ENCODE measurements at regions not wholly inside any gene's neighbourhood (a gene's known extent, or its start where the extent isn't known, plus 50 kb on each side); places are given as distances from the start of the nearest gene placed in this dataset.

DNA sequence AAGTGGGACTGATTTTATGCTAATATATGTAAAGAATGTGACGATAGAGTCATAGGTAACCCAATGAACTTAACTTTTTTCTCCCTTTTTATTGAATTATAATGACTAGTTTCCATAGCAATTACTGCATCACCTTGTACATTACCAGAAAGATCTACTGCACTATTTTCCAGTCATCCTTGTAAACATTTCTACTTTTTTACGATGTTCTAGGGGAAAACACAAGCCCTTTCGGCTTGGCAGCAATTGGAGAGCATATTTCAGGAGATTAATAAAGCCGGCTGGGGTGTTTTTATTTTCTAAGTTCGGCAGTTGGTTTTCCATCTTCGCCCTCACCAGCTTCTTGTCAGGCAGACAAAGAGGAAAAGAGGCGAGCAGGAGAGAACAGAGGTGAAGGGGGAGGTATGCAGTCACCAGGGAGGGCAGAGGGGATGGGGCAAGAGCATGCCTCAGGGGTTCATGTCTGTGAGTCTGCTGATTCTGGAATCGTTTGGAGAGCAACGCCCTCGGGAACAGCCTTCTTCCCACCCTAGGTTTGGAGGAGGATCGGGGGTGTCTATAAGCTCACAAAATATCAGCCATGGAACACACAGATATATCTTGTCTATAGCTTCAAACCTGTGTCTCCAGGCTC is 476.4 kb downstream of the MIAT start:
- FAIRE-seq = peak; percentile 52
- Histone ChIP-seq H3K9ac (ENCODE audit: control insufficient read depth, extremely low read depth, insufficient read depth, low read length) (peak overlapping the region; percentile 69), H3K27ac (ENCODE audit: control insufficient read depth, insufficient read depth, low read length) (peak overlapping the region; percentile 88), H4K20me1 (ENCODE audit: control insufficient read depth, extremely low read depth, insufficient read depth, low read length) (no peaks in the 10 kb centered on the region), H3K27me3 (ENCODE audit: control insufficient read depth, extremely low read depth, insufficient read depth, low read length) (no peaks in the 10 kb centered on the region), H3K4me1 (ENCODE audit: control insufficient read depth, extremely low read depth, insufficient read depth, low read length) (peaks cover 37% of the 10 kb centered on the region), H2AFZ (ENCODE audit: control insufficient read depth, low read length) (peak overlapping the region; percentile 75), H3K9me3 (ENCODE audit: control insufficient read depth, low read depth, low read length) (peaks cover 6% of the 10 kb centered on the region), H3K9me1 (ENCODE audit: control insufficient read depth, extremely low read depth, insufficient read depth, low read length) (no peaks in the 10 kb centered on the region), H3K79me2 (ENCODE audit: control insufficient read depth, insufficient read depth, low read length) (no peaks in the 10 kb centered on the region), H3K4me2 (ENCODE audit: control insufficient read depth, extremely low read depth, insufficient read depth, low read depth, low read length) (peak overlapping the region; percentile 80), H3K4me3 (ENCODE audit: control insufficient read depth in 2 of 3, extremely low read depth in 1 of 3, insufficient read depth in 2 of 3, low read depth in 1 of 3, low read length in 3 of 3) (peak overlapping the region; percentile 4 to 43 (median 12)), H3K36me3 (ENCODE audit: control insufficient read depth in 2 of 2, extremely low read depth in 1 of 2, insufficient read depth in 2 of 2, low read length in 2 of 2) (no peaks in the 10 kb centered on the region)
- TF ChIP-seq, protein P1, sequence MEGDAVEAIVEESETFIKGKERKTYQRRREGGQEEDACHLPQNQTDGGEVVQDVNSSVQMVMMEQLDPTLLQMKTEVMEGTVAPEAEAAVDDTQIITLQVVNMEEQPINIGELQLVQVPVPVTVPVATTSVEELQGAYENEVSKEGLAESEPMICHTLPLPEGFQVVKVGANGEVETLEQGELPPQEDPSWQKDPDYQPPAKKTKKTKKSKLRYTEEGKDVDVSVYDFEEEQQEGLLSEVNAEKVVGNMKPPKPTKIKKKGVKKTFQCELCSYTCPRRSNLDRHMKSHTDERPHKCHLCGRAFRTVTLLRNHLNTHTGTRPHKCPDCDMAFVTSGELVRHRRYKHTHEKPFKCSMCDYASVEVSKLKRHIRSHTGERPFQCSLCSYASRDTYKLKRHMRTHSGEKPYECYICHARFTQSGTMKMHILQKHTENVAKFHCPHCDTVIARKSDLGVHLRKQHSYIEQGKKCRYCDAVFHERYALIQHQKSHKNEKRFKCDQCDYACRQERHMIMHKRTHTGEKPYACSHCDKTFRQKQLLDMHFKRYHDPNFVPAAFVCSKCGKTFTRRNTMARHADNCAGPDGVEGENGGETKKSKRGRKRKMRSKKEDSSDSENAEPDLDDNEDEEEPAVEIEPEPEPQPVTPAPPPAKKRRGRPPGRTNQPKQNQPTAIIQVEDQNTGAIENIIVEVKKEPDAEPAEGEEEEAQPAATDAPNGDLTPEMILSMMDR (optimal IDR thresholded peaks at IDR 0.05 in 1 of 3, IDR thresholded peaks at IDR 0.05 in 1 of 3, conservative IDR thresholded peaks at IDR 0.05 in 1 of 3; ENCODE audit: extremely low read depth in 1 of 3, insufficient read depth in 2 of 3, low read length in 3 of 3) = no peak
- no peak for TF ChIP-seq EZH2 (IDR thresholded peaks at IDR 0.05; ENCODE audit: low read length)
- dilution Hi-C loops (cut with MboI; ENCODE audit: extremely low pct_ligation_motif_present, low sequenced_read_pairs) = no loop called here
- DNase-seq (ENCODE audit: low read depth, low spot score) = peak; percentile 46

DNA sequence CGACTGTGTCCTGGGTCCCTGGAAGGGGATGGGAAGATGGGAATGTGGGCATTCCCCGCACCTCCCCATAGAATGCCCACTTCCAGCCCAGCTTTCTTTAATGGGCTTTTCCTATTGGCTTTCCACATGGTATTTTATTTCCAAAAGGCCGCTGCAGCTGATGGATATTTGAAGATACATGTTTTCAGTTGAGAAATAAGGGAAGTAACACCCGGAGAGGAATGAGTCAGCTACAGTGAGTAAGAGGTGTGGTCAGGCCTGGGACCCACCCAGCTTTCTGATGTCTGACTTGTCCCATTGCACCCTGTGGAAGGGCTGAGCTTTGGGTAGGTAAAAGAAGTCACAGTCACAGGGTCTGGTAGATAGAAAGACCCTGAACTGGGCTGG is 476.9 kb downstream of the MIAT start:
- Histone ChIP-seq H3K4me1 (ENCODE audit: control insufficient read depth, extremely low read depth, insufficient read depth, low read length) (peaks cover 33% of the 10 kb centered on the region), H3K27ac (ENCODE audit: control insufficient read depth, insufficient read depth, low read length) (peak overlapping the region; percentile 88), H3K9ac (ENCODE audit: control insufficient read depth, extremely low read depth, insufficient read depth, low read length) (peak overlapping the region; percentile 69), H3K36me3 (ENCODE audit: control insufficient read depth in 2 of 2, extremely low read depth in 1 of 2, insufficient read depth in 2 of 2, low read length in 2 of 2) (no peaks in the 10 kb centered on the region), H3K27me3 (ENCODE audit: control insufficient read depth, extremely low read depth, insufficient read depth, low read length) (no peaks in the 10 kb centered on the region), H3K4me3 (ENCODE audit: control insufficient read depth in 2 of 3, extremely low read depth in 1 of 3, insufficient read depth in 2 of 3, low read depth in 1 of 3, low read length in 3 of 3) (peak overlapping the region; percentile 4 to 43 (median 12)), H3K9me3 (ENCODE audit: control insufficient read depth, low read depth, low read length) (peaks cover 6% of the 10 kb centered on the region), H3K4me2 (ENCODE audit: control insufficient read depth, extremely low read depth, insufficient read depth, low read depth, low read length) (peak overlapping the region; percentile 80), H2AFZ (ENCODE audit: control insufficient read depth, low read length) (peak overlapping the region; percentile 75), H3K79me2 (ENCODE audit: control insufficient read depth, insufficient read depth, low read length) (no peaks in the 10 kb centered on the region), H3K9me1 (ENCODE audit: control insufficient read depth, extremely low read depth, insufficient read depth, low read length) (no peaks in the 10 kb centered on the region), H4K20me1 (ENCODE audit: control insufficient read depth, extremely low read depth, insufficient read depth, low read length) (no peaks in the 10 kb centered on the region)
- TF ChIP-seq, protein P1 (optimal IDR thresholded peaks at IDR 0.05 in 1 of 3, IDR thresholded peaks at IDR 0.05 in 1 of 3, conservative IDR thresholded peaks at IDR 0.05 in 1 of 3; ENCODE audit: extremely low read depth in 1 of 3, insufficient read depth in 2 of 3, low read length in 3 of 3) = no peak
- TF ChIP-seq EZH2 (IDR thresholded peaks at IDR 0.05; ENCODE audit: low read length) = no peak
- DNase-seq (ENCODE audit: low read depth, low spot score) (peak; percentile 66), FAIRE-seq (peak; percentile 99)
- dilution Hi-C loops (cut with MboI; ENCODE audit: extremely low pct_ligation_motif_present, low sequenced_read_pairs) = no loop called here

Measured in keratinocyte (primary cell).